Mesendoderm (in vitro differentiated cells): ENCODE measurements at regions not wholly inside any gene's neighbourhood (a gene's known extent, or its start where the extent isn't known, plus 50 kb on each side); places are given as distances from the start of the nearest gene placed in this dataset.
A peak's percentile ranks its signal among the peaks of the same experiment; 100 is the strongest.

Source experiments
- DNase-seq: peaks from one replicate; pipeline ENCODE4 v3.0.0; 2013
- H2AK5ac ChIP-seq: 2 replicates; pipeline ENCODE4 v1.6.1; 2013; ENCODE audit warnings: low read length, inconsistent platforms
- H2BK120ac ChIP-seq: 2 replicates; pipeline ENCODE4 v1.6.1; 2013; ENCODE audit warnings: low read depth, mild to moderate bottlenecking, low read length, moderate library complexity, mixed read lengths
- H2BK15ac ChIP-seq: replicated peaks from 2 replicates; pipeline ENCODE4 v1.6.1; 2013; ENCODE audit warnings: low read depth, mild to moderate bottlenecking, moderate library complexity
- H2BK5ac ChIP-seq: 2 replicates; pipeline ENCODE4 v1.6.1; 2013; ENCODE audit warnings: low read length, inconsistent platforms
- H3K18ac ChIP-seq: 2 replicates; pipeline ENCODE4 v1.6.1; 2013; ENCODE audit warnings: mild to moderate bottlenecking, low read length, mixed read lengths
- H3K23ac ChIP-seq: one replicate; pipeline ENCODE4 v1.6.1; 2013; ENCODE audit warnings: low read length
- H3K27ac ChIP-seq: 2 replicates; pipeline ENCODE4 v1.5.1; 2013; ENCODE audit warnings: low read depth, mild to moderate bottlenecking, inconsistent platforms, low read length, moderate library complexity
- H3K27me3 ChIP-seq: 2 replicates; pipeline ENCODE4 v1.6.1; 2013; ENCODE audit warnings: low read length, control low read depth, mild to moderate bottlenecking, inconsistent platforms; ENCODE audit not compliant: insufficient read depth, poor library complexity
- H3K36me3 ChIP-seq: 2 replicates; pipeline ENCODE4 v1.6.1; 2013; ENCODE audit warnings: low read length, inconsistent platforms; ENCODE audit not compliant: control insufficient read depth, insufficient read depth
- H3K4ac ChIP-seq: one replicate; pipeline ENCODE4 v1.6.1; 2013; ENCODE audit warnings: low read depth, mild to moderate bottlenecking, low read length, moderate library complexity
- H3K4me1 ChIP-seq: 2 replicates; pipeline ENCODE4 v1.6.1; 2013; ENCODE audit warnings: low read depth, low read length, inconsistent platforms; ENCODE audit not compliant: control insufficient read depth
- H3K4me2 ChIP-seq: 2 replicates; pipeline ENCODE4 v1.6.1; 2013; ENCODE audit warnings: low read length
- H3K4me3 ChIP-seq: 2 replicates; pipeline ENCODE4 v1.5.1; 2013; ENCODE audit warnings: mild to moderate bottlenecking, low read length
- H3K56ac ChIP-seq: one replicate; pipeline ENCODE4 v1.6.1; 2013; ENCODE audit warnings: low read length
- H3K79me1 ChIP-seq: 2 replicates; pipeline ENCODE4 v1.6.1; 2013; ENCODE audit warnings: low read length, inconsistent platforms
- H3K79me2 ChIP-seq: 2 replicates; pipeline ENCODE4 v1.6.1; 2013; ENCODE audit warnings: mild to moderate bottlenecking, low read length; ENCODE audit not compliant: control insufficient read depth, insufficient read depth
- H3K9ac ChIP-seq: 2 replicates; pipeline ENCODE4 v1.6.1; 2013; ENCODE audit warnings: low read length, inconsistent platforms
- H4K5ac ChIP-seq: one replicate; pipeline ENCODE4 v1.6.1; 2013; ENCODE audit warnings: low read length
- H4K8ac ChIP-seq: one replicate; pipeline ENCODE4 v1.6.1; 2013; ENCODE audit warnings: low read depth, mild to moderate bottlenecking, control low read depth, low read length, moderate library complexity
- WGBS: extraction: QIAGEN DNeasy Blood & Tissue Kit; methylation state at CpG from one replicate; pipeline ENCODE4 v1.1.7; 2013; ENCODE audit warnings: low lambda C conversion rate, missing lambda C conversion rate; ENCODE audit not compliant: insufficient coverage; ENCODE audit errors: extremely low coverage; 5-methylcytosine and 5-hydroxymethylcytosine counted together

DNA sequence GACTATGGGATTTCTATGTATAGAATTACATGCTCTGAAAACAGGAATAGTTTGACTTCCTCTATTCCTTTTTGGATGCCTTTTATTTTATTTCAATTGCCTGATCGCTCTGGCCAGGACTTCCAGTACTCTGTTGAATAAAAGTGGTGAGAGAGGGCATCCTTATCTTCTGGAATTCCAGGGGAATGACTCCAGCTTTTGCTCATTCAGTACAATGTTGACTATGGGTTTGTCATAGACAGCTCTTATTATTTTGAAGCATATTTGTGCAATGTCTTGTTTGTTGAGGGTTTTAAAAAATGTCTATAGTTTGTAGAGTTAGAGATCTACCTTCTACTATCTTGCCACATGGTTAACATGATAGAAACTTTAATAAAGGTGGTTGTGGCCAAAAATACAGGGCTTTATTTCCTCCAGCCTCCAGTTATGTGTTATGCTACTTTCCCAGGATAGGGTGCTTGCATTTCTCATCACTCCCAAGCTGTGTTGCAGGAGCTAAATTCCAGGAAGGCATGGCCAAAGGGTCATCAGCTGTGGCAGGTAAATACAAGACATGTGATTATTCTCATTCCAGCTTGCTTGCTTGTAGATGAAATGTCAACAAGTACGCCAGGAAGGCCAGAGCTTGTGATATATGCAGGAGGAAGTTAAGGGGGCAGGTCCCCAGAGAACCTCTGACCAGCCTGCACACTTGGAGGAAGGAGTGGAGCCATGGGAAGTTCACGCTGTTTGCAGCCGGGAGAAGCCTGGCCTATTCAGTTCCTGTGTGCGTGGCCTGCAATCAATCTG is 142.4 kb upstream of the CPXCR1 start:
- Histone ChIP-seq H2AK5ac (no peak overlapping the region), H2BK120ac (no peak overlapping the region), H3K56ac (no peak overlapping the region), H2BK15ac (no peak overlapping the region), H2BK5ac (no peak overlapping the region), H3K27me3 (no peaks in the 10 kb centered on the region), H4K5ac (no peak overlapping the region), H3K4me3 (no peak overlapping the region), H3K79me2 (no peaks in the 10 kb centered on the region), H3K27ac (no peak overlapping the region), H3K9ac (no peak overlapping the region), H4K8ac (no peak overlapping the region), H3K4me2 (no peak overlapping the region), H3K23ac (no peak overlapping the region), H3K4me1 (no peaks in the 10 kb centered on the region), H3K18ac (no peak overlapping the region), H3K4ac (no peak overlapping the region), H3K36me3 (no peaks in the 10 kb centered on the region), H3K79me1 (no peaks in the 10 kb centered on the region)
- WGBS = no CpG with 5 or more reads among the region's 5 CpGs
- DNase-seq = no peak

DNA sequence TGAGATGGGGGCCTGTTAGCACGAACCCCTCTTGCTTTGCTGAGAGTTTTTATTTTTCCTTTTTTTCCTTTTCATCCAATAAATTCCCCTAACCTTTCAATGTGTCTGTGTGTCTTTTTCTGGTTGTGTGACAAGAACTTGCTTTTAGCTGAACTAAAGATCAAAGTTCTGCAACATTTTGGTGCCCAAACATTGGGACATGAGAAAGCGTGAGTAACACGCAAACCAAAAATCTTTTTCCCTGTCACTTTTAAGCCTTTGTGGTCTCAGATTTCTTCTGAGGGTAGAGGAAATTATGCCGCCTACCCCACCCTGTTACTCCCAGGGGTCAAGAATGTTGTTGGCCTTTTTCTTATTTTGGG is 141.8 kb upstream of the CPXCR1 start:
- H3K4me1 ChIP-seq = no peaks in the 10 kb centered on the region
- no peak overlapping the region for H3K23ac ChIP-seq
- no peak overlapping the region for H2BK15ac ChIP-seq
- H4K8ac ChIP-seq = no peak overlapping the region
- no peak overlapping the region for H3K4ac ChIP-seq
- no peak overlapping the region for H3K27ac ChIP-seq
- H3K79me1 ChIP-seq = no peaks in the 10 kb centered on the region
- WGBS = no CpG with 5 or more reads among the region's 4 CpGs
- H3K9ac ChIP-seq = no peak overlapping the region
- no peak overlapping the region for H3K18ac ChIP-seq
- DNase-seq = no peak
- no peak overlapping the region for H2AK5ac ChIP-seq
- H3K4me3 ChIP-seq = no peak overlapping the region
- no peaks in the 10 kb centered on the region for H3K79me2 ChIP-seq
- H3K56ac ChIP-seq = no peak overlapping the region
- no peaks in the 10 kb centered on the region for H3K36me3 ChIP-seq
- H2BK5ac ChIP-seq = no peak overlapping the region
- H3K4me2 ChIP-seq = no peak overlapping the region
- H2BK120ac ChIP-seq = no peak overlapping the region
- no peaks in the 10 kb centered on the region for H3K27me3 ChIP-seq
- H4K5ac ChIP-seq = no peak overlapping the region

DNA sequence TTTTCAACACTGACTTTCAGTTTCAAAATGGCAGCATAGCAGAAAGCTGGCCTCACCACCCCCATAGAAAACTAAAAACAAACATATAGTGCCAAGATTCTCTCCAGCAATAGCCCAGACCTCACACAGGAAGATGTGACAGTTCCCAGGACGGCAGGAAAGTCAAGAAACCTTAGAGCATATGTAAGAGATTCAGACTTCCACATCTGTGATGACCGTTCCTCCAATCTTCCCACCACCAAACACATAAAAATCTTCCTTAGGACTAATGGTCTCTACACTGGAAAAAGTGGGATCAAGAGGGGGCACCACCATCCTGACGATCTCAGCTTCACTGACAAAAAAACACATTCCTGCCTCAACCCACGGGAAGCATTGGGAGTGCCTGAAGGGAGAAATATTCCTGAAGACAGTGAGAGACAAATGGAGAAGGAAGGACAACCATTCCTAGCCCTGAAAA is 134.1 kb upstream of the CPXCR1 start:
- H4K8ac ChIP-seq = no peak overlapping the region
- H3K27me3 ChIP-seq = no peaks in the 10 kb centered on the region
- H3K27ac ChIP-seq = no peak overlapping the region
- peak; percentile 61 for DNase-seq
- no peak overlapping the region for H3K9ac ChIP-seq
- H3K18ac ChIP-seq = peak overlapping the region; percentile 39
- H3K4me1 ChIP-seq = no peaks in the 10 kb centered on the region
- no peak overlapping the region for H3K4ac ChIP-seq
- no peaks in the 10 kb centered on the region for H3K79me1 ChIP-seq
- WGBS = no CpG with 5 or more reads among the region's 4 CpGs
- H3K4me2 ChIP-seq = no peak overlapping the region
- peak overlapping the region; percentile 56 for H3K56ac ChIP-seq
- no peak overlapping the region for H2AK5ac ChIP-seq
- H2BK120ac ChIP-seq = no peak overlapping the region
- no peak overlapping the region for H2BK15ac ChIP-seq
- no peaks in the 10 kb centered on the region for H3K79me2 ChIP-seq
- H3K23ac ChIP-seq = no peak overlapping the region
- H3K4me3 ChIP-seq = no peak overlapping the region
- no peak overlapping the region for H2BK5ac ChIP-seq
- H3K36me3 ChIP-seq = no peaks in the 10 kb centered on the region
- no peak overlapping the region for H4K5ac ChIP-seq

DNA sequence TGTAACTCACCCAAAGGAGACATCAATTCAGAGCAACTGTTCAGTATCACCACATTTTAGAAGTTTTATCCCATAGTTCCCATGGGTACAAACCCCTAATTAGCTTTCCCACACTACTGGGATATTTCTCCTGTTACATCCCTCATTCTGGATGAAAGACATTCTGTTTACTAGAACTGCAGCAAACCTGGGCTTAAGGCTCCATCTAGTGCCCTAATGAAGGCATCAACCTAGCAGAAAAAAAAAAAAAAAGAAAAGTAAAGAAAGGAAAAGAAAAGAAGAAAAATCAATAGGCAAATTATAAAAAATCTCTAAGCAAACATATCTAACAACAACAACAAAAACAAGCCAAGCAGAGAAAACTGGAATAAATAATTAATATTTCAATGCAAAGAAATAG is 133.7 kb upstream of the CPXCR1 start:
- H3K79me2 ChIP-seq = no peaks in the 10 kb centered on the region
- H3K4ac ChIP-seq = no peak overlapping the region
- H2BK5ac ChIP-seq = no peak overlapping the region
- H3K18ac ChIP-seq = no peak overlapping the region
- no peak overlapping the region for H2BK120ac ChIP-seq
- no peak overlapping the region for H3K23ac ChIP-seq
- H3K4me1 ChIP-seq = no peaks in the 10 kb centered on the region
- H3K27ac ChIP-seq = no peak overlapping the region
- no peak overlapping the region for H4K5ac ChIP-seq
- H3K56ac ChIP-seq = no peak overlapping the region
- H3K4me2 ChIP-seq = no peak overlapping the region
- DNase-seq = peak; percentile 68
- H3K79me1 ChIP-seq = no peaks in the 10 kb centered on the region
- H2AK5ac ChIP-seq = no peak overlapping the region
- no peak overlapping the region for H2BK15ac ChIP-seq
- H3K9ac ChIP-seq = no peak overlapping the region
- H4K8ac ChIP-seq = no peak overlapping the region
- no peaks in the 10 kb centered on the region for H3K36me3 ChIP-seq
- no peak overlapping the region for H3K4me3 ChIP-seq
- no peaks in the 10 kb centered on the region for H3K27me3 ChIP-seq

DNA sequence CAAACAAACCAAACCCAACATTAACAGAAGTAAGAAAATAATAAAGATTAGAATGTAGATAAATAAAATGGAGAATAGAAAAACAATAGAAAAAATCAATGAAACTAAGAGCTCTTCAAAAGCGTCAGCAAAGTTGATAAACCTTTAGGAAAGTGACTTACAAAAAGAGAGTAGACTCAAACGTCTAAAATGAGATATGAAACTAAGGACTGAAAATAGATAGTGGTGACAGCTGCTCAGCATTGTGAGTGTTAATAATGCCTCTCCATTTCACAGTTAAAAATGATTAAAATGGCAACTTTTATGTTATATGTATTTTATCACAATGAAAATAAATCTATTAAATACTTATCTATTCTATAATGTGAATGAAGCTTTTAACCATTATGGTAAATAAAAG is 125.7 kb upstream of the CPXCR1 start:
- Histone ChIP-seq H3K4ac (no peak overlapping the region), H3K79me2 (no peaks in the 10 kb centered on the region), H2AK5ac (no peak overlapping the region), H3K27me3 (no peaks in the 10 kb centered on the region), H3K27ac (no peak overlapping the region), H3K4me2 (no peak overlapping the region), H3K23ac (no peak overlapping the region), H2BK5ac (no peak overlapping the region), H2BK120ac (no peak overlapping the region), H4K5ac (no peak overlapping the region), H2BK15ac (no peak overlapping the region), H3K36me3 (no peaks in the 10 kb centered on the region), H3K9ac (no peak overlapping the region), H3K18ac (no peak overlapping the region), H3K56ac (no peak overlapping the region), H3K4me1 (no peaks in the 10 kb centered on the region), H3K4me3 (no peak overlapping the region), H4K8ac (no peak overlapping the region), H3K79me1 (no peaks in the 10 kb centered on the region)
- no CpG with 5 or more reads among the region's 2 CpGs for WGBS
- no peak for DNase-seq

DNA sequence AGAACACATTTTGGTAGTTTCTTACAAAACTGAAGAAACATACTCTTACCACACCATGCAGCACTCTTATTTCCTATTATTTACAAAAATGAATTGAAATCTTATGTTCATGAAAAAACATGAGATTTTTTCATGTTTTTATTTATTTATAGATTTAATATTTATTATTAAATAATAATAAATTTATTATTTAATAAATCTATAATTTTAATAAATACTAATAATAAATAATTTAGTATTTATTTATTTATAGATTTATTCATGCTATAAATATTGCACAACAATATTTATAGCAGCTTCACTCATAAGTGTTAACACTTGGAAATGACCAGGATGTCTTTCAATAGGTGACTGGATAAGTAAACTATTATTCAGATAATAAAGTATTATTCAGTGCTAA is 91.6 kb upstream of the CPXCR1 start:
- H2BK15ac ChIP-seq = no peak overlapping the region

More for the DNA sequence above, 91.6 kb upstream of the CPXCR1 start:
- no peak overlapping the region for H2BK120ac ChIP-seq
- no peaks in the 10 kb centered on the region for H3K79me2 ChIP-seq
- no peak overlapping the region for H3K9ac ChIP-seq
- H3K4me3 ChIP-seq = no peak overlapping the region
- no peaks in the 10 kb centered on the region for H3K27me3 ChIP-seq
- no peak overlapping the region for H2AK5ac ChIP-seq
- no peak overlapping the region for H3K18ac ChIP-seq
- no peak for DNase-seq
- H3K27ac ChIP-seq = no peak overlapping the region
- H3K4me1 ChIP-seq = no peaks in the 10 kb centered on the region
- no peak overlapping the region for H3K23ac ChIP-seq
- no peak overlapping the region for H4K5ac ChIP-seq
- no peak overlapping the region for H3K4me2 ChIP-seq
- H3K56ac ChIP-seq = no peak overlapping the region
- no peaks in the 10 kb centered on the region for H3K36me3 ChIP-seq
- H4K8ac ChIP-seq = no peak overlapping the region
- no peak overlapping the region for H2BK5ac ChIP-seq
- no peak overlapping the region for H3K4ac ChIP-seq
- H3K79me1 ChIP-seq = no peaks in the 10 kb centered on the region
